Smooth muscle cell (in vitro differentiated cells): ENCODE measurements at regions not wholly inside any gene's neighbourhood (a gene's known extent, or its start where the extent isn't known, plus 50 kb on each side); places are given as distances from the start of the nearest gene placed in this dataset.

ENCODE experiments used
- DNase-seq: peaks from one replicate; lab custom pipeline; 2025; ENCODE audit not compliant: unreplicated experiment; lab: John Stamatoyannopoulos, UW
- H2AFZ ChIP-seq: fragments of 200-600 bp; sonication (generic); 2 replicates; pipeline ENCODE4 v1.6.0; 2016; ENCODE audit warnings: antibody characterized with exemption, low read depth, mild to moderate bottlenecking
- H3F3A ChIP-seq: fragments of 200-600 bp; sonication (generic); 2 replicates; pipeline ENCODE4 v1.6.0; 2017; ENCODE audit warnings: antibody characterized with exemption, low read depth
- H3K27ac ChIP-seq: fragments of 200-600 bp; sonication (generic); 2 replicates; pipeline ENCODE4 v1.5.1; 2016; ENCODE audit warnings: low read depth, mild to moderate bottlenecking
- H3K27me3 ChIP-seq: fragments of 200-600 bp; sonication (generic); 2 replicates; pipeline ENCODE4 v1.6.1; 2016; ENCODE audit warnings: low read depth, mild to moderate bottlenecking
- H3K36me3 ChIP-seq: fragments of 200-600 bp; sonication (generic); 2 replicates; pipeline ENCODE4 v1.5.1; 2016; ENCODE audit warnings: low read depth
- H3K4me1 ChIP-seq: fragments of 200-600 bp; sonication (generic); 2 replicates; pipeline ENCODE4 v1.5.1; 2016; ENCODE audit warnings: low read depth
- H3K4me2 ChIP-seq: fragments of 200-600 bp; sonication (generic); 2 replicates; pipeline ENCODE4 v1.6.0; 2016; ENCODE audit warnings: mild to moderate bottlenecking
- H3K4me3 ChIP-seq: fragments of 200-600 bp; sonication (generic); 2 replicates; pipeline ENCODE4 v1.5.1; 2016; ENCODE audit warnings: mild to moderate bottlenecking
- H3K79me2 ChIP-seq: fragments of 200-600 bp; sonication (generic); 2 replicates; pipeline ENCODE4 v1.6.0; 2016; ENCODE audit warnings: low read depth, mild to moderate bottlenecking
- H3K9ac ChIP-seq: fragments of 200-600 bp; sonication (generic); 2 replicates; pipeline ENCODE4 v1.6.0; 2016; ENCODE audit warnings: low read depth
- H3K9me3 ChIP-seq: fragments of 200-600 bp; sonication (generic); replicated peaks from 2 replicates; pipeline ENCODE4 v1.5.1; 2016; ENCODE audit warnings: low read depth
- H4K20me1 ChIP-seq: fragments of 200-600 bp; sonication (generic); 2 replicates; pipeline ENCODE4 v1.6.0; 2016; ENCODE audit warnings: low read depth
- whole genome bisulfite sequencing: methylation state at CpG from one replicate; pipeline ENCODE4 v1.1.7; 2016; ENCODE audit warnings: low lambda C conversion rate; 5-methylcytosine and 5-hydroxymethylcytosine counted together
- TF ChIP-seq, protein P1 (sequence below): fragments of 200-600 bp; sonication (generic); IDR thresholded peaks from 2 replicates; pipeline ENCODE4 v1.5.1; 2017; ENCODE audit warnings: borderline replicate concordance, mild to moderate bottlenecking, antibody characterized with exemption; ENCODE audit not compliant: insufficient read depth, poor library complexity, severe bottlenecking

DNA sequence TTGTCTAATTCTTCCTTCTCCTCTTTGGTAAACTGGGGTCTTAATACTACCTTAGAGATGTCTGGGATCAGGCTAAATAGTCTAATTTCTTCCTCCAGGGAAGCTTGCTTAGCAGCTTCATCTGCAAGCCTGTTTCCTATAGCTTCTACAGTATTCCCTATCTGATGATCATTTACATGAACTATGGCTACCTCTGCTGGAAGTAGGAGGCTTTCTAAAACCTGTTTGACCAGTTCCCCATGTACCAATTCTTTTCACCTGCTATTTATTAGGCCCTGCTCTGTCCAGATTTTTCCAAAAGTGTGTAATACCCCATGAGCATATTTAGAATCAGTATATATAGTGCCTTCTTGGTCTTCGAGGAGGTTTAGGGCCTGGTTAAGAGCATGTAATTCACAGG, 619.8 kb downstream of the HINT1 start:
- Histone ChIP-seq H3K27me3 (no peaks in the 10 kb centered on the region), H3K4me1 (no peaks in the 10 kb centered on the region), H3K4me2 (no peak overlapping the region), H3K9me3 (peaks cover 20% of the 10 kb centered on the region), H3K4me3 (no peak overlapping the region), H3K9ac (no peak overlapping the region), H3F3A (no peaks in the 10 kb centered on the region), H4K20me1 (no peaks in the 10 kb centered on the region), H3K36me3 (no peaks in the 10 kb centered on the region), H3K27ac (no peak overlapping the region), H2AFZ (no peak overlapping the region), H3K79me2 (no peaks in the 10 kb centered on the region)
- DNase-seq, result no peak
- TF ChIP-seq, protein P1, sequence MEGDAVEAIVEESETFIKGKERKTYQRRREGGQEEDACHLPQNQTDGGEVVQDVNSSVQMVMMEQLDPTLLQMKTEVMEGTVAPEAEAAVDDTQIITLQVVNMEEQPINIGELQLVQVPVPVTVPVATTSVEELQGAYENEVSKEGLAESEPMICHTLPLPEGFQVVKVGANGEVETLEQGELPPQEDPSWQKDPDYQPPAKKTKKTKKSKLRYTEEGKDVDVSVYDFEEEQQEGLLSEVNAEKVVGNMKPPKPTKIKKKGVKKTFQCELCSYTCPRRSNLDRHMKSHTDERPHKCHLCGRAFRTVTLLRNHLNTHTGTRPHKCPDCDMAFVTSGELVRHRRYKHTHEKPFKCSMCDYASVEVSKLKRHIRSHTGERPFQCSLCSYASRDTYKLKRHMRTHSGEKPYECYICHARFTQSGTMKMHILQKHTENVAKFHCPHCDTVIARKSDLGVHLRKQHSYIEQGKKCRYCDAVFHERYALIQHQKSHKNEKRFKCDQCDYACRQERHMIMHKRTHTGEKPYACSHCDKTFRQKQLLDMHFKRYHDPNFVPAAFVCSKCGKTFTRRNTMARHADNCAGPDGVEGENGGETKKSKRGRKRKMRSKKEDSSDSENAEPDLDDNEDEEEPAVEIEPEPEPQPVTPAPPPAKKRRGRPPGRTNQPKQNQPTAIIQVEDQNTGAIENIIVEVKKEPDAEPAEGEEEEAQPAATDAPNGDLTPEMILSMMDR, result no peak
- 77% methylated on average over 1 of the region's 1 CpG for WGBS

DNA sequence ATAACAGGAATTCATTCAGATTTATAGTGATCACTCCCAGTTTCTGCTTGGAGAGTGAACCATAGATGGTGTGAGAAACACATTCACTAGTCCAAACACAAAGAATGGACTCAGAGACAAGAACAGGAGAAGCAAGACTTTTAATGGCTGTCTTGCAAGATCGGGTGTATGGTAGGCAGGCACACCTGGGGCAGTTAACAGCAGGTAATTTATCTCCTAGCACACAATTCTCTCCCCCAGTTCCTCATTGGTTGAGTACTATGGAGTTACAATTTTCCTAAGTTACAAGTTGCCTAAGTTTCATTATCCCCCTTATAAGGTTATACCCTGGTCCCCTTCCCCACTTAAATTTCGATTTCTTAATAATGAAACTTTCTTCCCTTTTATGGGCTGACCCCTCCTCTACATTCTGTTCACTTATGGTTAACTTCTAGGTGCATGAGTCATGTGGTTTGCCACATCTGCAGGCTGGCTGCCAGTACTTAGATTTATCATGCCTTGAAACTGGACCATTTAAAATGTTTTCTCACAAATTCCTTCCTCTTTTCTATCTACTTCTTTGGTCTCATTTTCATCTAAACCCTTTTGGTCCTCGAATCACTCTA, 623.3 kb downstream of the HINT1 start:
- Histone ChIP-seq H4K20me1 (no peaks in the 10 kb centered on the region), H3K9ac (no peak overlapping the region), H3K27ac (no peak overlapping the region), H3K4me3 (no peak overlapping the region), H2AFZ (no peak overlapping the region), H3K9me3 (peaks cover 20% of the 10 kb centered on the region), H3K4me2 (no peak overlapping the region), H3F3A (no peaks in the 10 kb centered on the region), H3K36me3 (no peaks in the 10 kb centered on the region), H3K4me1 (no peaks in the 10 kb centered on the region), H3K27me3 (no peaks in the 10 kb centered on the region), H3K79me2 (no peaks in the 10 kb centered on the region)
- no peak for DNase-seq
- TF ChIP-seq, protein P1, result no peak
- 67% methylated on average over 3 of the region's 3 CpGs for WGBS

DNA sequence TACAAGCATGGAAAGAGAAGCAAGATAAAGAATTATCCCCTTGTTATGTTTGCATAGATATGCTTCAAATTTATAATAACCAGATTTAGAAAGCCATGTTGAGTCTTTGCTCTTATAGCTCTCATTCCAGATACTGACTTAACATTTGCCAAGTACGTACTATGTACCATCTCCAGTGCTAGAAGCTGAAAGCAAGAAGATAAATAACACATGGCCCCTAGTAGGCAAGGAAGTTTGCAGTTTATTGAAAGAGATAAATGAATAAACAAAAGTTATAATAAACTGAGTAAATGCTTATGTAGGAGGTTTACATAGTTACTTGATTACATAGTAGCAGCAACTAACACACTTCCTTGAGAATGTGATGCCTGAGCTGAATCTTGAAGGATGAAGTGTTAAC, 628.4 kb downstream of the HINT1 start:
- Histone ChIP-seq H3K27ac (no peak overlapping the region), H3K4me2 (peak overlapping the region; percentile 8), H3K9ac (no peak overlapping the region), H2AFZ (peak overlapping the region; percentile 43), H4K20me1 (no peaks in the 10 kb centered on the region), H3K79me2 (no peaks in the 10 kb centered on the region), H3K4me3 (no peak overlapping the region), H3F3A (no peaks in the 10 kb centered on the region), H3K27me3 (no peaks in the 10 kb centered on the region), H3K36me3 (no peaks in the 10 kb centered on the region), H3K4me1 (no peaks in the 10 kb centered on the region), H3K9me3 (no peaks in the 10 kb centered on the region)
- no peak for DNase-seq
- TF ChIP-seq, protein P1, result no peak
- WGBS, result 39% methylated on average over 1 of the region's 1 CpG

DNA sequence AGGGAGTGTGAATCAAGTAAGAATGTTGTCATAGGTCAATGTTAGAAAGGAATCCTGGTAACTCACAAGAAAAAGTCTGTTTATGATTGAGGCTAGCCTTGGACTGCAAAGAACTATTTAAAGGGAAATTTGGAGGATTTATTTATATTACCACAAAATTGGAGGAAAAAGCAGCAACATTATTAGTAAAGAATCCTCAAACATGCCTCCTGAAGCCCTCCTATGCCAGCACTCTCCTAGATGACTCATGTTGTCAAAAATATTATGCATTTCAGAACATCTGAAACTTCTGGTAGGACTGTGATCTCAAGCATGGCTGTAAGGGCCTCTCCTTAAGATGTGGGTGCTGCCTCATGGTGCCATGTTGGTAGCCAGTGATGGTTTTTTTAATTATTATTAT, 628.5 kb downstream of the CHSY3 start:
- H3F3A ChIP-seq, result peaks cover 6% of the 10 kb centered on the region
- no peaks in the 10 kb centered on the region for H4K20me1 ChIP-seq
- H3K4me2 ChIP-seq, result no peak overlapping the region
- no peak for DNase-seq
- H3K27me3 ChIP-seq, result no peaks in the 10 kb centered on the region
- H3K27ac ChIP-seq, result no peak overlapping the region
- no peak overlapping the region for H2AFZ ChIP-seq
- no peaks in the 10 kb centered on the region for H3K4me1 ChIP-seq
- TF ChIP-seq, protein P1, result no peak
- no peaks in the 10 kb centered on the region for H3K9me3 ChIP-seq
- no peak overlapping the region for H3K4me3 ChIP-seq
- H3K36me3 ChIP-seq, result no peaks in the 10 kb centered on the region
- no peak overlapping the region for H3K9ac ChIP-seq
- H3K79me2 ChIP-seq, result no peaks in the 10 kb centered on the region
